HG03457 (cell line): ENCODE measurements at regions not wholly inside any gene's neighbourhood (a gene's known extent, or its start where the extent isn't known, plus 50 kb on each side); places are given as distances from the start of the nearest gene placed in this dataset.

Experiments
- ATAC-seq: cut with Tn5 transposase; IDR thresholded peaks from one replicate; pipeline ENCODE4 v1.9.1; 2021; ENCODE audit warnings: moderate number of reproducible peaks; ENCODE audit not compliant: unreplicated experiment

- no peak for ATAC-seq
These were observed 221.3 kb downstream of the PLPP3 start for GRCh38 chr1:56357927-56358690.

- ATAC-seq: no peak
These were observed 222.9 kb downstream of the PLPP3 start for GRCh38 chr1:56356376-56356990.

GRCh38 chr1:56355918-56356317, 223.4 kb downstream of the PLPP3 start:
- no peak for ATAC-seq

- ATAC-seq: no peak
These were observed 223.9 kb downstream of the PLPP3 start for GRCh38 chr1:56355422-56355821.

GRCh38 chr1:56345831-56346230, 233.5 kb downstream of the PLPP3 start:
- ATAC-seq: no peak

GRCh38 chr1:56340977-56341376, 238.4 kb downstream of the PLPP3 start:
- ATAC-seq: no peak

GRCh38 chr1:56339786-56340465, 239.4 kb downstream of the PLPP3 start:
- no peak for ATAC-seq

GRCh38 chr1:56339093-56339492, 240.3 kb downstream of the PLPP3 start:
- ATAC-seq: no peak

GRCh38 chr1:56336982-56337381, 242.4 kb downstream of the PLPP3 start:
- ATAC-seq: no peak

- ATAC-seq: no peak
These were observed 244.0 kb downstream of the PLPP3 start for GRCh38 chr1:56335394-56335793.

- no peak for ATAC-seq
These were observed 245.3 kb downstream of the PLPP3 start for GRCh38 chr1:56334047-56334446.

GRCh38 chr1:56333461-56333860, 245.9 kb downstream of the PLPP3 start:
- ATAC-seq: no peak

GRCh38 chr1:56331892-56332567, 247.3 kb downstream of the PLPP3 start:
- no peak for ATAC-seq

- ATAC-seq: no peak
These were observed 248.0 kb downstream of the PLPP3 start for GRCh38 chr1:56331207-56331891.

GRCh38 chr1:56330391-56331026, 248.9 kb downstream of the PLPP3 start:
- ATAC-seq: peak; percentile 97

- ATAC-seq: no peak
These were observed 249.4 kb downstream of the PLPP3 start for GRCh38 chr1:56329970-56330369.

GRCh38 chr1:56327195-56327594, 252.2 kb downstream of the PLPP3 start:
- ATAC-seq: no peak

GRCh38 chr1:56326056-56326455, 253.3 kb downstream of the PLPP3 start:
- no peak for ATAC-seq

- ATAC-seq: no peak
These were observed 254.9 kb downstream of the PLPP3 start for GRCh38 chr1:56324504-56324903.

- ATAC-seq: no peak
These were observed 257.2 kb downstream of the PLPP3 start for GRCh38 chr1:56322211-56322610.

GRCh38 chr1:56321150-56321490, 258.2 kb downstream of the PLPP3 start:
- no peak for ATAC-seq
